ENCODE measurements at regions not wholly inside any gene's neighbourhood (a gene's known extent, or its start where the extent isn't known, plus 50 kb on each side); places are given as distances from the start of the nearest gene placed in this dataset.

DNA sequence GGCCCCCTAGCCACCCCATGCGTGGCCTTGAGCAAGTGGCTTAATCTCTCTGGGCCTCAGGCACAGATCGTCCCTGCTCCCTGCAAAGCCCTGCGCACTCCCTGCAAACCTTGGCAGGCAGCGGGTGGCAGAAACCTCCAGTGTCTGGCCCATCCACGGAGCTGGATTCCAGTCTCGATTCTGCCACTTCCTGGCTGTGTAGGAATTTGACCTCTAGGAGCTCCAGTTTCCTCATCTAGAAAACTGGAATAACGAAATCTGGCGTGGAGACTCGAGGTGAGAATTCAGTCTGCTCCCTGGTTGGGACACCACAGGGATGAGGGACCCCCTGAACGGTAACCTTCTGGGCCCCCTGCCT lies 186.9 kb downstream of the MN1 start:
- TF ChIP-seq, protein P1, sequence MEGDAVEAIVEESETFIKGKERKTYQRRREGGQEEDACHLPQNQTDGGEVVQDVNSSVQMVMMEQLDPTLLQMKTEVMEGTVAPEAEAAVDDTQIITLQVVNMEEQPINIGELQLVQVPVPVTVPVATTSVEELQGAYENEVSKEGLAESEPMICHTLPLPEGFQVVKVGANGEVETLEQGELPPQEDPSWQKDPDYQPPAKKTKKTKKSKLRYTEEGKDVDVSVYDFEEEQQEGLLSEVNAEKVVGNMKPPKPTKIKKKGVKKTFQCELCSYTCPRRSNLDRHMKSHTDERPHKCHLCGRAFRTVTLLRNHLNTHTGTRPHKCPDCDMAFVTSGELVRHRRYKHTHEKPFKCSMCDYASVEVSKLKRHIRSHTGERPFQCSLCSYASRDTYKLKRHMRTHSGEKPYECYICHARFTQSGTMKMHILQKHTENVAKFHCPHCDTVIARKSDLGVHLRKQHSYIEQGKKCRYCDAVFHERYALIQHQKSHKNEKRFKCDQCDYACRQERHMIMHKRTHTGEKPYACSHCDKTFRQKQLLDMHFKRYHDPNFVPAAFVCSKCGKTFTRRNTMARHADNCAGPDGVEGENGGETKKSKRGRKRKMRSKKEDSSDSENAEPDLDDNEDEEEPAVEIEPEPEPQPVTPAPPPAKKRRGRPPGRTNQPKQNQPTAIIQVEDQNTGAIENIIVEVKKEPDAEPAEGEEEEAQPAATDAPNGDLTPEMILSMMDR (IDR thresholded peaks at IDR 0.05; ENCODE audit: control extremely low read depth in 1 of 3, insufficient read depth in 1 of 3, low read depth in 1 of 3, low read length in 3 of 3): no peak
- no peak for TF ChIP-seq EZH2 (IDR thresholded peaks at IDR 0.05; ENCODE audit: low read depth, low read length, severe bottlenecking)

Data from H1 (cell line).